ENCODE measurements at regions not wholly inside any gene's neighbourhood (a gene's known extent, or its start where the extent isn't known, plus 50 kb on each side); places are given as distances from the start of the nearest gene placed in this dataset.

DNA sequence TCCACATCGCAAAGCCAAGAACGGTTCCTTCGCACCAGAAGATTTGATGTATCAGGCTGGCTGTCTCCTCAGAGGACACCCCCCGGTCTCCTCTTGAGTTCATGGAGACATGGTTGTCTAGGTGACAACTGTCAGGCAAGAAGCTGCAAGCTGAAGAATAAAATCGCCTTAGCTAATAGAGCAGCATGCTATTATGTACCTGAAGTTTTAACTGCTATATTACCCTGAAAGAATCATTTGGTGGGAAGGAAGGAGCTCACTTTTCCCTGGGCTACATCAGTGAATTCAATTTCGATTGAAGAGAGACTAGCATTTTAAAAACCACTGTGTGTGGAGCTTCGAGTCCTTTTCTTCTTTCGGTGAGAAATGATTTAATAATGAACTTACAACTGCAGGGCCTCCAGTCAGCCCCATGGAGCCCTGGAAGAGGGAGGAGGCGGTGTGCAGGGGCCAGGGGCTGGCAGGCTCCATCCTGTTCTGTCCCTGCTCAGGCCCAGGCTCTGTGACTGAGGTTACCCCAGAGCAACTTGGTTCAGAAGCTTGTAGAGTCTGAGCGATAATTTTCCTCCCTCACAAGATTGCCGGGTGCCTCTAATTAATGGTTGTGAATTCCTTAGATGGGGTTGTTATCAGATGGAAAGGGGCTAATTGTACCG is 191.3 kb downstream of the MID1IP1 start:
- no peak for FAIRE-seq

DNA sequence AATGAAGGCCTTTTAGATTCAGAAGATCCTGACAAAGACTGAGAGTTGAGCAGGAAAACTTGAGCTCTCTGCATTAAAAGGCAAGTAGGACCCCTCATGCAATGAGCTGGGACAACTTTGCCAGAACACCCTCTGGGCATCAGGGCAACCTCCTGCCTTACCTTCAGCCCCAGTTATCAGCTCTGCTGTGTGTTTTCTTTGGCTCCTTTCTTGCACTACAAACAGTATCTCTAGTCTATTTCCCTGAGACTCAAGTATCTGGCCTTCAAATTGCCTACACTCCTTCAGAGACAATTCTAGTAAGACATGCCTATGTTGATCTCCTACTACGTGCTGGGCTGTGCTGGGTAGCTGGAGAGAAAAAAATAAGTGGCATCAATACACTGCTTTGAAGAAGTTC is 192.2 kb downstream of the MID1IP1 start:
- FAIRE-seq, result no peak

DNA sequence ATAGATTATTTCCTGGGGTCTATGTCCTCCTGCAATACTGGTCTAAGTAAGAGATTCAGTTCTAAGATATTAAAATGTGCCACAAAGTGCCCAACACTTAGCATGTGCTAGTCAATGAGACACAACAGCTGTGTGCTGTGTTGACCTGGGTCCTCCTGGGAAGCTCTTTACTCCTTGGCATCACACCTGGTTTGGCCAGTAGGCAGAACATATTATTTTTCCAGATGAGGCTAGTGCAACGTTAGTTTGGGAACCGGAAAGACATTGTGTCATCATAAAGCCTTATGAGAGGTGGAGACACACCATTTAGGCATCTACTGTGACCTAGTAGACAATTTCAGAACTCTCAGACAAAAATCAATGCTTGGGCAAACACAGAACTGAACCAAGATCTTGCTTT is 197.8 kb downstream of the MID1IP1 start:
- no peak for FAIRE-seq

DNA sequence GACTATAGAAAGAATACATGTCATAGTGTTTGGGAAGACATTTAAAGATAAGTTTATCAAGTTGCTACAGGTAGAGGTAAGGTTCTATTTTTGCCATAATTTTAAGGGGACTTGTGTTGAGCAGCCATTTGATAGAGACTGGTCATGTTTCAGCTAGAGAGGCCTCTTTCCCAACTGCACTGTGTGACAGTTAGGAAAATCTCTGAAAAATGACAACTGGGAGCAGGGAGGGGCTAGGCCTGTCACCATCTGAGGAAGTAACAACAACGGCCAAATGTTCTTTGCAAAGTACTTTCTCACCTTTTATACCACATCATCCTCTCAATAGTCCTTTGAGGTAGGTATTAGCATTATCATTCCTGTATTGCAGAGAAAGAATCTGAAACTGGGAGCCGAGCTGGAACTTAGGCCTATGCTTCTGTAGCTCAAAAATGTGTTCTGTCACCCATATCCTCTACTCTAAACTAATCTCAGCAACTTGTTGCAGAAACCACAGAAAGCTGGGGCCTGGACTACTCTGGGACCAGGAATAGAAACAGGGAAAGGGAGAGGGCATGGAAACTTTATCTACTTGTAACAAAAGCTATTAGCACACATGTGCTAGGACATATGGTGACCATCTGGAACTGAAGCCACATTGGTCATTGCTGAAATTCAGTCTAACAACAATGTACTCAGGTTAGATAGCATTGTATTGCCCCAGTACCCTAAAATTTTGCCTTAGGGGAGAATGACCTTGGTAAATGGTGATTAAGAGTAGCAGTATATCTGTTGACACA is 198.9 kb downstream of the MID1IP1 start:
- no peak for FAIRE-seq

DNA sequence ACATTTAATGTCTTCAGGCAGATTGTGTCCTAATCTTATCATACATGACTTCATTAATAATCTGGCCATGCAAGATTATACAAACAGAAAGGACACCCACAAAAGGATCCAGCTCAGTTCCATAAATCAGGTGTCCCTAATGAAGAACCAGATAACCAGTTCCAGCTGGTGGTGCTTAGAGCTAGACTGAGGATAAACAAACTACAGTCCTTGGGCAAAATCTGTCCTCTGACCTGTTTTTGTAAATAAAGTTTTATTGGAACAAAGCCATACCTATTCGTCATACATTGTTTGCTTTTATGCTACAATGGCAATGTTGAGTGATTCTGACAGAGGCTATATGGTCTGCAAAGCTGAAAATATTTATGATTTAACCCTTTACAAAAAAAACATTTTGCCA is 199.5 kb downstream of the MID1IP1 start:
- FAIRE-seq, result no peak

DNA sequence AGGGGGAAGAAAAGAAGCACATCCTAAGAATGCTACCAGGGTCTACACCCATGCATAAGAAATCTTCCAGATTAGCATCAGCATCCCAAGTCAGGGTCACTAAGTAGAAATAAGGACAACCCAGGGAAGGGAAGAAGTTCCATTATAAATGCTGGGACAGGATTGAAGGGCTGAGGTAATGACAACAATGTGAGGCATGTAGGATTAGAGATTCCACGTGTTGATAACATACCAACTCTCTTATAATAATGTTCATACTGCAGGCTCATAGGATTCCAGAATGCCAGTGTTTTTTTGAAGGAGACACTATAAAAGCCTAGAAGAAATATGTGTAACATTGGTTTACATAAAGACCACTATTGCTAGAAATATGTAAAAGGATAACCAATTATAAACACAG is 201.2 kb downstream of the MID1IP1 start:
- no peak for FAIRE-seq

DNA sequence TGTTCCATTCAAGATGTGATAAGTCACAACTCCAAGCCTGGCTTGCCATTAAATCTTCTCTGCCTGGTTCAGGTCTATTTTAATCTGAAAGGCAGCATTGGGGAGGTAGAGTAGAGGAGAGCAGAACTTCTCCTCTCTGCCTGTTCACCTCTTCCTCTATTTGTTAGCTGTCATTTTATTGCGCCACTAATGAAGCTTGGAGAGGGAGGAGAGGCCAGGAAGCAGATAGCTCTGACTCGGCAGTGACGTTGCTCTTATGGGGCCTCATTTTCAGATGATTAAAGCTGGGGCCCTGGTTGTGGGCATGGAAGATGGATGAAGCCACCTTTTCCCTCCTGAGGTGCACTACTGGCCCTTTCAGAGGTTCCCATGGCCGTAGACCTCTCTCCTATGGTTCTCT is 207.3 kb downstream of the MID1IP1 start:
- no peak for FAIRE-seq

DNA sequence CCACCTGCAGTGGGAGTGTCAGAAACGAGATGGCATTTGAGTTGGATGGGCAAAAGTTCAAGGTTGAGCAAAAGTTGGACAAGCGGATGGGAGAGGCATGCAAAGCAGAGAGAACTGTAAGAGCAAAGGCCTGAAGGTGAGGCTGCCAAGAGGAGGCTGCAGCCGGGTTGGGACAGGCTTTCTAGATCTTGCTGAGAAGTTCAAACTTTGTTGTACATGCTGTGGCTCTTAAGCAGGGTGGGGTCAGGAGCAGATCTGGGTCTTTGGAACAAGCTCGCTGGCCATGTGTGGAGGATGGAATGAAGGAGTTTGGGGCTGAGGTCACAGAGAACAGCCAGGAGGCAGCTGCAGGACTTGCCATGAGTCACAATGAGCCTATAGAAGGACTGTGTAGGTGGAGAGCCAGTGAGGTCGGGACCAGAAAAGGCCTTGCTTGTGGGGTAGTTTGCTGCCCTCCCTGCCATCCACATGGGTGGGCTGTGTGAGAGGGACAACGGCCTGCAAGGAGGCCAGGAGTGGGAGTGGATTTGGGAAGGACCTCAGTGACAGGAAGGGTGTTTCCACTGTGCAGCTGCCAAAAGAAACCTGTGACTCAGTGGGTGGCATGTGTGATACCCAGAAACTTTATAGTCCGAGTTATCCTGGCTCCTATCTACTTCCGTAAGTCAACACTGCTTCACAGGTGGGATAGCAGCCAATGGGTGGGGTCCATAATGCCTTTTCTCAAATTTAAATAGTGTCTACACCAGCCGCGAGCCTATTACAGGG is 210.4 kb downstream of the MID1IP1 start:
- no peak for FAIRE-seq

DNA sequence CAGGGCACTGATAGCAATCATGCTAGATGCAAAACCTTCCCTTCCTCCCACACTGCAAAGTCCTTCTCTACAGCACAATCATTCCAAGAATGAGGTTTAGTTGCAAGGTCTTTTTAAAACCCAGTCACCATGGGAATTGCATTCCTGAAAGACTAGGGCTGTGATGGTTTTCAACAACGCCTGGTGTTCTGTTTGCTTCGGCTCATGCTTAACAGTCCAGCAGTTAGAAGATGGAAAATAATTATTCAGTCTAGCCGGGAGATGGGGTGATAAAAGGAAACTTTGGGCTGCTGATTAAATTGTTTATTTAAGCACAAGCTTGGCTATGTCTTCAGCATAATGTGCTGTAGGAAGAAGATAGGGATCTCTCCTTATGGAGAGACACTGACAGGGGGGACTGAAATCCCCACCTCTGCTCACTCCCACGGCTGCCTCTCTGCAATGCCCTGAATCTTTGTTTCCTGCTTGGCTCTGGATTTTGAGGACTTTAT is 211.4 kb downstream of the MID1IP1 start:
- no peak for FAIRE-seq

DNA sequence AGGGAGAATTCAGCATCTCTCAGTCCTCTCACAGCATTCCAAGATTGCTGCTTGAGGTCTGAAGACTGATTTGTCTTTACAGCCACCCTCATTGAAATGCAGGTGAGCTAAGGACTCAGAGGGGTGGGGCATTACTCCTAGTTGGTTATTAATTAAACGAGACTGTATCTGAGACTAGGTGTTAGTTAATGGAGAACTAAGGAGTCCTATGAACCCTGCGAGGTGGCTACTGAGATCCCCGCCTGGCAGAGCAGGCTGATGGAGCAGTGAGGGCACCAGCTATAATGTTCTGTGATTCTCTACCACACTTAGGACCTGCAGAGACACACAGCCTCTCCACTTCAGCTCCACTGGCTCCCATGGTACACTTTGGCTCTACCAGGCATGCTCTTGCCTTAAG is 215.3 kb downstream of the MID1IP1 start:
- no peak for FAIRE-seq

DNA sequence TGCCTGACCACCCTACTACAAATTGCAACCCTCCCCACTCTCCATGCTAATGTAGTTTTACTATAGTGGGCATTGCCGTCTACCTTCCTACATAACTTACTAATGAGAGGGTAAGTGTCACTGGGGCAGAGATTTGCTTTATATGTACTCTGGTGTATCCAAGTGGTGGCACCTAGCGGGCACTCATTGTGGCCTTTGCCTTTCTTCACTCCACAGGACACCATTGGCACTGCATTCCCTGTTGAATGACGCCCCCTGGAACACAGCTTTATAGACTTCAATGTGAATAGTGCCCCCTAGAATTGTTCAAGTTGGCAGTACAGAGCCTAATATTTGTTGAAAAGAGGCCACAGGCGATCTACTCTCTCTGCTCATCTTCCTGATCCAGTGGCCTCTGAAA is 215.8 kb downstream of the MID1IP1 start:
- no peak for FAIRE-seq

DNA sequence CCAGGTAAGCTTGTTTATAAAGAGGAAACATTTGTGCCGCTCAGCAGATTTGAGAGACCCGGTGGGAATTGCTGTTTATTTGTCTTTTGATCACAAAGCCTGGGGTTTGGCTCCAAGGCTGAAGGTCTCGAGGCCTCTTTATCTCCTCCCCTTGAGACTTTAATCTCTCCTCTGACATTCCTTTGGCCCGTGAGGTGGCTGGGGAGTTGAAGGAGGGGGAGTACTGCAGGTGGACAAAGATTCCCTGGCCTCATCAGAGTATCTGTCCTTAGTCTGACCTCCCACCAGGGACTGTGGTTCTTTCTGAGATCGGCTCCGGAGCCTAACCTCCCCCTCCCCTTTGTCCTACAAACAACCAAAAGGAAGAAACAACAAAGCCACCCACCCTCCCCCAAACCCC is 216.5 kb downstream of the MID1IP1 start:
- FAIRE-seq, result no peak

DNA sequence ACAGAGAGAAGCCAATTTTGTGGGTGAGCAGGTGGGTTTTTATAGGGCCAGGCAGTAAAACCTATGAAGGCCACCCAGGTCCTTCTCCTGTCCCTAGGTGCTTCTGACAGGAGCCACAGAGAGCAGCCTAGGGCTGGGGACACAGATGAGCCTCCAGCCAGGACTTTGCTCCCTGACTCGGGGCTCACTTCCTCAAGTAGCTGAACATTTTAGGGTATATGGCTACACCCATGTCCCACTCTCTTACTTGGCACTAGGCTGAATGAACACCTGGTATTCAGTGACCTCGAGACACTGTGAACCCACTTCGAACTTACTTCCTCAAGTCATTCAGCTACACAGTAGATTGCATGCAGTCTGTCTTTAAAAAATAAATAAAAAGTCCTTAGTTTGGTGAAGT is 217.3 kb downstream of the MID1IP1 start:
- FAIRE-seq, result no peak

DNA sequence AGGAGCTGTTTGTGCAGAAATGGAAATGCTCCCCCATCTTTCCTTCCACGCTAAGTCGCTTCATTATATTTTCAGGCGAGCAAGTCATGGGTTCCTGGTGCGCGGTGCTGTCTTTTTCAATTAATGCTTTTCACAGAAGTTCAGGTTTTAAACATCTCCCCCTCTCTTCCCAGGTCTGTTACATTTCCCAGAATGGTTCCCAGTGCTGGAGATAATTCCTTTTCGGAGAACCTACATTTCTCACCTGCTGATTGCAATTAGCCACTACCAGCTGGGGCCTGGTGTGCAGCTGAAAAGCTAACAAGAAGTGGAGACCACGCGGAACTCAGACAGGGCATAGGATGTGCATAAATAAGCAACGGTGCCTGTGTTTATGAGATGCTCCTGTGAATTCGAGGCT is 217.8 kb downstream of the MID1IP1 start:
- no peak for FAIRE-seq

DNA sequence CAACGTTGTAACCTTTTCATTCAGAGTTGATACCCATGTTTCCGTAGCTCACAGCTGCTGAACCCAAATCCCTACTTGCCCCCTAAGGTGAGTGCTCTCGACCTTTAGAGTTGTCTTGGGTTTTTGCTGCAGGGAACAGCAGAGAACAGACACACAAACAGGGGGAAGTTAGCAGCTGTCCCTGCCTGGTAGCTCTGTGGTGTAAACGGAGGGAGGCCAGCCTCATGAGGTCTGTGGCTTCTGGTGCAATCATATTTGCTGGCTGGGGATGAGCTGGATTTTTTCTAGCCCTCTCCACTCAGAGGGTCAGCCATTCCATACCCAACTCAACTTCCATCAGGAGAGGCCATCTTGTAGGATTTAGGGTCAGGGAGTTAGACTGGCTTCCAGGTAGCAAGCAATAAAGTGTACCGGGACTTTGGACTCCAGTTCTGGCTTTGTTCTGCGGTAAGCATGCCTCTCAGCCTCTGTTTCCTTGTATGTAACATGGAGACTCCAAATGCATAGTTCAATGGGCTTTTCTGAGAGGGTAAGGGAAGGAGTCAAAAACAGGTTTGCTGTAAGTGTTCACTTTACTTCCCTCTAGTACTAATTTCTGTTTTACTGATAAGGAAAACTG is 218.9 kb downstream of the MID1IP1 start:
- FAIRE-seq, result no peak

DNA sequence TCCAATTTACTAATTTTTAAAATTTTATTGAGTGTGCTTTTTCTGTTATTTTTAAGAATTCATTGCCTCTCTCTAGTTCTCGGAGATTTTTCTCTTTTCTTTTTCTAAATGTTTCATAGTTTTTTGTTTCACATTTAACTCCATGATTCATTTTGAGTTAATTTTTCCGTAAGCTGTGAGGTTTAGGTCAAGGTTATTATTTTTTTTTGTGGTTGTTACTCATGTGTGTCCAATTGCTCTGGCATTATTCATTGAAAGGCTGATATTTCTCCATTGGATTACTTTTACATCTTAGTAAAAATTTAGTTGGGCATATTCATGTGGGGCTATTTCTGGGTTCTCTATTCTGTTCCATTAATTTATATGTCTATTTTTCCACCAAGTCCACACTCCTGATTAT is 220.8 kb downstream of the MID1IP1 start:
- no peak for FAIRE-seq

DNA sequence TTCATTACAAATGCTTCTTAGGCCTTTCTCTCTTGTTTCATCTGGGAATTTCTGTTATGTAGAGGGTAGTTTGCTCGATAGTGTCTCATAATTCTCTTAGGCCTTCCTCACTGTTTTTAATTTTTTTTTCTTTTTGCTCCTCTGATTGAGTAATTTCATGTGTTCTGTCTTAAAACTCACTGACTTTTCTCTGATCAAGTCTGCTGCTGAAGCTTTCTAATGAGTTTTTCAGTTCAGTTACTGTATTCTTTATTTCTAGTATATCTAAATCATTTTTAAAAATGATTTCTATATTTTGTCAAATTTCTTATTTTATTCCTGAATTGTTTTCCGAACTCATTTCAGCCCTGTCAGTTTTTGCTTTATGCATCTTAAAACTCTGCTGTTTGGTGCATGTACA is 228.0 kb downstream of the MID1IP1 start:
- no peak for FAIRE-seq

DNA sequence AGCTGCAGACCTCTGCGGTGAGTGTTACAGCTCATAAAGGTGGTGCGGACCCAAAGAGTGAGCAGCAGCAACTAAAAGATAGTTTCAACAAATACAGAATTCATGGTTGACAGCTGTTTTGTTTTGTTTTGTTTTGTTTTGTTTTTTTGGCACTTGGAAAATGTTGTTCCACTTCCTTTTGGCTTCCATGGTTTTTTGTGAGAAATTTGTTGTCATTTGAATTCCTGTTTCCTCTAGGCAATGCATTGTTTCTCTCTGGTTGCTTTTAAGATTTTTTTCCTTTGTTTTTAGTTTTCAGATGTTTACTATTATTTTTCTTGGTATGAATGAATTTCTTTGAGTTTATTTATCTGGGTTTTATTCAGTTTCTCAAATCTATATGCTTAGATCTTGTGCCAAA is 229.4 kb downstream of the MID1IP1 start:
- FAIRE-seq, result no peak

DNA sequence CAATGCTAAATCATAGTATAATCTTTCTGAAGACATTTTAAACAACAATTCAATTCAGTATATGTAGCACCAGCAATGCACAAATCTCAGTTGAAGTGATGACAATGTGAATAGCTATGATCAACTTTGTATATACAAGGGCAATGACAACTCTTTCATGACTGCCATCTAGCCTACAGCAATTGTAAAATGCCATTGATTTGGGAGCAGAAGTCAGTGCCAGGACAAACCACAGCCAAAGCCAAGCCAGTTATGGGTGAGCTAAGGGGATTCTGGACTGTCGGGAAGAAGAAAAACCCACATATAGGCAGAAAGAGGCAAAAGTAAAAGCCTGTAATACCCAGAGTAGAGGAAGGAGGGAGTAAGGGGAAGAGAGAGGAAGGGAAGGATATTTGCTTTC is 238.6 kb downstream of the MID1IP1 start:
- FAIRE-seq, result no peak

DNA sequence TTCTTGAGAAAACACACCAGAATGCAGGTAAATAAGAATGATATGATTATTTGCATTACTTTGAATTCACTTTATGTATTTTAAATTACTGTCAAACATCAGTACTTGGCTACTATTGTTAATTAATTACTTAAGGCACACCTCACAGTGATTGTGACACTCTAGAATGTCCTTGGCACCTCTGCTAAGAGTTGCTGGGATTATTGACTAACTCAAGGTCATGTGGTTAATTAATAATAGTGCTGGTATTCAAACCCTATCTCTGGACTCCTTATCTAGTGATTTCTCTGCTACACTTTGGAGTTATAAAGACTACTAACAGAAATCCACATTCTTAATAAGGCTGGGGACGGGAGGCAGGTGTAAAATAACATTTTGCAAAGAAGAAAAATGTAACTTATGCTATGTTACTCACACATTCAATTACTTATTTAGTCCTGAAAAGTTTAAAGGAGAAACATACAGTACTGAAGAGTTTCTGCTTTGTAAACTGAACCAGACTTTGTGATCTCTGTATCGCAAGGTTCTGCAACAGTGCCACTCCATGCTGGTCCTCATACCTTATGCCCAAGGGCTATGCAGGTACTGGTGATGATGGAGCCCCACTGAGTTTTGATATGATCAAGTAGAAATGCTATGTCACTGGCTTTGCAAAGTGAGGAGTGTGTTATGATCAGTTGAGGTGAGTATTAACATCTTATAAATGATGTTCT is 242.7 kb downstream of the MID1IP1 start:
- FAIRE-seq, result no peak

DNA sequence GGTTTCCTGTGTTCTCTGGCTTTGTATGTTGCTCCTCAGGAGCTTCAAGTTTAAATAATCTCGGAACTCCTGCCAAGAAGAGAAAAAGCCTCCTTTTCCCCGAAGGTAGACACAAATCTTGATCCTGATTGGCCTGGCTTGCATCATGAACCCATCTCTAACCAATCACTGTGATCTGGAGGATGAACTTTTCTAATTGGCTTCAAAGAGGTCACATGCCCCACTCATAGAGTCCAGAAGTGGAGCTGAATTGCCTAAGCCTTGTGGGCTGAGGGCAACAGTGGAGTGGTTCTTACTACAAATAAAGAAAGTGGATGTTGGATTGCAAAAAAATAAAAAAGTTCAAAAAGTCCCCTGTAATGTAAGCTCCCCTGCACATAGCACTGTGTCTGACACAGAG is 245.9 kb downstream of the MID1IP1 start:
- no peak for FAIRE-seq

DNA sequence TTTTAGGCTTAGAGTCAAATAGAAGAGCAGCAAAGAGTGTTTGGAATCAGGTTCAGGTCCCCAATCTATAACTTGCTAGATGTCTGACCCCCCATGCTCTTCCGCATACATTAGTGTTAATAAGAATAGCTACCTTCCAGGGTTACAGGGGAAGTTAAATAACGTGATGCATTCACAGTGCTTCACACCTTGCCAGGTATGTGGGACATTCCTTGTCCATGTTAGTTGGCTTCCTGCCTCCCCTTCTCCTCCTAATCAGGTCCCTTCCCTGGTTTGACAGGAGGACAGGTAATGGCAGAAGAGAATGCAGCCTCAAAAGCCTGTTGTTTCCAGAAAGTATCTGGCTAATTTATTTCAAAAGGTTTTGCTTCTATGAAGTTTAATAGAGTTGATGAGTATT is 248.7 kb downstream of the MID1IP1 start:
- no peak for FAIRE-seq

DNA sequence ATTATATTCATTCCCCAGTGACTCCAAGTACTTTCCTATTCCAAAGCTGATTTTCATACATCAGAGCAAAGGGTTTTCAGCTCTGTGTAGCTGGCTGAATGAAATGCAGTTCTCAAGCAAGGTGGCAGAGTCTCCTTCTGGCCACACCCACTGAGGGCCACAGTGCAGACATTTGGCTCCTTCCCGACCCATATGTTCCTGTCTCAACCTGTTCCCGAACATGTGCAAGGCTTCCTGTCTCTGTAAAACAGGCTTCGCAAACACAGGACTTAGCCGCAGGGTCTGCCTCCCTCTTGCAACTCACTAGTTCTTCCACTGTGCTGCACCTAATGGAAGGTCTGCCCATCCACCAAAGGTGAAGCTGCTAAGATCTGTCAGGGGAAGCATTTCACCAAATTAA is 249.2 kb downstream of the MID1IP1 start:
- FAIRE-seq, result no peak

All from A204.1 (cell line).